ENCODE measurements at regions not wholly inside any gene's neighbourhood (a gene's known extent, or its start where the extent isn't known, plus 50 kb on each side); places are given as distances from the start of the nearest gene placed in this dataset.
"Not testable (repeated sequence)": the region's sequence is repeated elsewhere in the genome, so short reads cannot be mapped to it uniquely, and the experiment has no call there.

GRCh38 chr18:10349561-10349960 lies 104.9 kb upstream of the APCDD1 start:
- WGBS (ENCODE audit: insufficient coverage), result 62% methylated on average over 3 of the region's 4 CpGs
- Histone ChIP-seq H3K9me3 (replicated peaks; ENCODE audit: control insufficient read depth, low read depth, low read length) (no peaks in the 10 kb centered on the region), H3K4me3 (ENCODE audit: low read length) (no peak overlapping the region), H3K4me1 (ENCODE audit: control insufficient read depth, insufficient read depth, low read length) (peaks cover 15% of the 10 kb centered on the region), H3K36me3 (ENCODE audit: control insufficient read depth, insufficient read depth, low read length) (no peaks in the 10 kb centered on the region), H3K27me3 (ENCODE audit: control insufficient read depth, insufficient read depth, low read length) (no peaks in the 10 kb centered on the region), H3K27ac (ENCODE audit: low read length) (no peak overlapping the region)
- DNase-seq, result no peak

GRCh38 chr18:10350661-10351060 lies 103.8 kb upstream of the APCDD1 start:
- no peak for DNase-seq
- no peaks in the 10 kb centered on the region for H3K27me3 ChIP-seq (ENCODE audit: control insufficient read depth, insufficient read depth, low read length)
- no peak overlapping the region for H3K4me3 ChIP-seq (ENCODE audit: low read length)
- no peak overlapping the region for H3K27ac ChIP-seq (ENCODE audit: low read length)
- WGBS (ENCODE audit: insufficient coverage), result 78% methylated on average over 9 of the region's 10 CpGs
- H3K4me1 ChIP-seq (ENCODE audit: control insufficient read depth, insufficient read depth, low read length), result peaks cover 15% of the 10 kb centered on the region
- no peaks in the 10 kb centered on the region for H3K9me3 ChIP-seq (replicated peaks; ENCODE audit: control insufficient read depth, low read depth, low read length)
- H3K36me3 ChIP-seq (ENCODE audit: control insufficient read depth, insufficient read depth, low read length), result no peaks in the 10 kb centered on the region

GRCh38 chr18:10351219-10351818 lies 103.1 kb upstream of the APCDD1 start:
- no peaks in the 10 kb centered on the region for H3K27me3 ChIP-seq (ENCODE audit: control insufficient read depth, insufficient read depth, low read length)
- no peak overlapping the region for H3K4me3 ChIP-seq (ENCODE audit: low read length)
- H3K4me1 ChIP-seq (ENCODE audit: control insufficient read depth, insufficient read depth, low read length), result peaks cover 15% of the 10 kb centered on the region
- no peak overlapping the region for H3K27ac ChIP-seq (ENCODE audit: low read length)
- no peak for DNase-seq
- no peaks in the 10 kb centered on the region for H3K9me3 ChIP-seq (replicated peaks; ENCODE audit: control insufficient read depth, low read depth, low read length)
- no peaks in the 10 kb centered on the region for H3K36me3 ChIP-seq (ENCODE audit: control insufficient read depth, insufficient read depth, low read length)
- WGBS (ENCODE audit: insufficient coverage), result no CpG with 5 or more reads among the region's 6 CpGs

GRCh38 chr18:10351858-10352257 lies 102.6 kb upstream of the APCDD1 start:
- no peak overlapping the region for H3K27ac ChIP-seq (ENCODE audit: low read length)
- H3K27me3 ChIP-seq (ENCODE audit: control insufficient read depth, insufficient read depth, low read length), result no peaks in the 10 kb centered on the region
- WGBS (ENCODE audit: insufficient coverage), result 100% methylated on average over 2 of the region's 4 CpGs
- no peak overlapping the region for H3K4me3 ChIP-seq (ENCODE audit: low read length)
- peaks cover 15% of the 10 kb centered on the region for H3K4me1 ChIP-seq (ENCODE audit: control insufficient read depth, insufficient read depth, low read length)
- no peak for DNase-seq
- H3K36me3 ChIP-seq (ENCODE audit: control insufficient read depth, insufficient read depth, low read length), result no peaks in the 10 kb centered on the region
- no peaks in the 10 kb centered on the region for H3K9me3 ChIP-seq (replicated peaks; ENCODE audit: control insufficient read depth, low read depth, low read length)

DNA sequence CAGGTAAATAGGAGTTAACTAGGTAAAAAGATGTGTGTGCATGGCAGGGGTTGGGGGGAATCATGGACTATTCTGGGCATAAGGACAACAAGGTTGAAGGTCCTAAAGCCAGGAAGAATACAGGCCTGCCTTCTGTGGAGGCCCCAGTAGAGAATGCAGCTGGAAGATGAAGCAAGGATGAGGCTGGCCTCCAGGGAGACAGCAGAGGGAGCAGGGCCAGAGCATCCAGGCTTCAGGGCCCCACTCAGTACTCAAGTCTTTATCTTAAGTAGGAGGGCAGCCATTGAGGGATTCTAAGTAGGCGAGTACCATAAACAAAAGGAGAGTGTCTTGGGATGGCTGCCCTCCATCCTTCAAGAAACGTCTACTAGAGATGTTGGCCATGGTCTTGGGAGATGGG lies 101.8 kb upstream of the APCDD1 start:
- peaks cover 15% of the 10 kb centered on the region for H3K4me1 ChIP-seq (ENCODE audit: control insufficient read depth, insufficient read depth, low read length)
- no peaks in the 10 kb centered on the region for H3K9me3 ChIP-seq (replicated peaks; ENCODE audit: control insufficient read depth, low read depth, low read length)
- no peaks in the 10 kb centered on the region for H3K27me3 ChIP-seq (ENCODE audit: control insufficient read depth, insufficient read depth, low read length)
- DNase-seq, result no peak
- H3K4me3 ChIP-seq (ENCODE audit: low read length), result no peak overlapping the region
- H3K36me3 ChIP-seq (ENCODE audit: control insufficient read depth, insufficient read depth, low read length), result no peaks in the 10 kb centered on the region
- 94% methylated on average over 2 of the region's 2 CpGs for WGBS (ENCODE audit: insufficient coverage)
- no peak overlapping the region for H3K27ac ChIP-seq (ENCODE audit: low read length)

GRCh38 chr18:10353791-10354190 lies 100.6 kb upstream of the APCDD1 start:
- no peaks in the 10 kb centered on the region for H3K36me3 ChIP-seq (ENCODE audit: control insufficient read depth, insufficient read depth, low read length)
- H3K27ac ChIP-seq (ENCODE audit: low read length), result no peak overlapping the region
- H3K9me3 ChIP-seq (replicated peaks; ENCODE audit: control insufficient read depth, low read depth, low read length), result no peaks in the 10 kb centered on the region
- H3K27me3 ChIP-seq (ENCODE audit: control insufficient read depth, insufficient read depth, low read length), result no peaks in the 10 kb centered on the region
- peaks cover 15% of the 10 kb centered on the region for H3K4me1 ChIP-seq (ENCODE audit: control insufficient read depth, insufficient read depth, low read length)
- no peak for DNase-seq
- no CpG with 5 or more reads among the region's 2 CpGs for WGBS (ENCODE audit: insufficient coverage)
- H3K4me3 ChIP-seq (ENCODE audit: low read length), result no peak overlapping the region

GRCh38 chr18:10354241-10354811 lies 100.1 kb upstream of the APCDD1 start:
- no peak for DNase-seq
- Histone ChIP-seq H3K4me3 (ENCODE audit: low read length) (no peak overlapping the region), H3K4me1 (ENCODE audit: control insufficient read depth, insufficient read depth, low read length) (peaks cover 15% of the 10 kb centered on the region), H3K36me3 (ENCODE audit: control insufficient read depth, insufficient read depth, low read length) (no peaks in the 10 kb centered on the region), H3K27ac (ENCODE audit: low read length) (no peak overlapping the region), H3K27me3 (ENCODE audit: control insufficient read depth, insufficient read depth, low read length) (no peaks in the 10 kb centered on the region), H3K9me3 (replicated peaks; ENCODE audit: control insufficient read depth, low read depth, low read length) (no peaks in the 10 kb centered on the region)
- no CpG with 5 or more reads among the region's 1 CpG for WGBS (ENCODE audit: insufficient coverage)

- no peak overlapping the region for H3K4me3 ChIP-seq (ENCODE audit: low read length)
- H3K27me3 ChIP-seq (ENCODE audit: control insufficient read depth, insufficient read depth, low read length), result no peaks in the 10 kb centered on the region
- DNase-seq, result no peak
- no CpG with 5 or more reads among the region's 1 CpG for WGBS (ENCODE audit: insufficient coverage)
- H3K36me3 ChIP-seq (ENCODE audit: control insufficient read depth, insufficient read depth, low read length), result no peaks in the 10 kb centered on the region
- H3K4me1 ChIP-seq (ENCODE audit: control insufficient read depth, insufficient read depth, low read length), result peaks cover 15% of the 10 kb centered on the region
- no peak overlapping the region for H3K27ac ChIP-seq (ENCODE audit: low read length)
- no peaks in the 10 kb centered on the region for H3K9me3 ChIP-seq (replicated peaks; ENCODE audit: control insufficient read depth, low read depth, low read length)
Observed at GRCh38 chr18:10354890-10355289, 99.5 kb upstream of the APCDD1 start.

DNA sequence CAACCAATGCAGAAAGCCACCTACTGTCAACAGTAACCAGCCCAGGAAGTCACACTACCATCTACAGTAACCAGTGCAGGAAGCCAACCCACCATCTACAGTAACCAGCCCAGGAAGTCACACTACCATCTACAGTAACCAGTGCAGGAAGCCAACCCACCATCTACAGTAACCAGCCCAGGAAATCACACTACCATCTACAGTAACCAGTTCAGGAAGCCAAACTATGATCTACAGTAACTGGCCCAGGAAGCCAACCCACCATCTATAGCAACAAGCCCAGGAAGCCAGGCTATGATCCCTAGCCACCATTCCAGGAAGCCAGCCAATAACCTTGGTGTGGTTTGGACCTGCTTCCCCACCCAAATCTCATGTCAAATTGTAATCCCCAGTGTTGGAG lies 97.4 kb upstream of the APCDD1 start:
- H3K4me1 ChIP-seq (ENCODE audit: control insufficient read depth, insufficient read depth, low read length); H3K9me3 ChIP-seq (replicated peaks; ENCODE audit: control insufficient read depth, low read depth, low read length); H3K27ac ChIP-seq (ENCODE audit: low read length); H3K4me3 ChIP-seq (ENCODE audit: low read length); DNase-seq; H3K27me3 ChIP-seq (ENCODE audit: control insufficient read depth, insufficient read depth, low read length); H3K36me3 ChIP-seq (ENCODE audit: control insufficient read depth, insufficient read depth, low read length): not testable (repeated sequence)

DNA sequence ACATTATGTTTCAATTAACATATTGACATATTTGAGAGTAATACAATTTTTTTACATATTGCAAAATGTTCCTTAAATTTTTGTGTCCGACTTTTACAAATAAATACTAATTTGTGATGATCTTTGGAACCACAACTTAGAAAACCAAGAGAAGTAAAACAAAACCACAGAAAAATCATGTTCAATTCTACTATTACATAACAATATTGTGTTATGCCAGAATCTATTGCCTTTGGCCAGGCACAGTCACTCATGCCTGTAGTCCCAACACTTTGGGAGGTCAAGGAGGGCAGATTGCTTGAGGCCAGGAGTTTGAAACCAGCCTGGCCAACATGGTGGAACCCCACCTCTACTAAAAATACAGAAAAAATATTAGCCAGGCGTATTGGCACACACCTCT lies 92.8 kb upstream of the APCDD1 start:
- no CpG with 5 or more reads among the region's 2 CpGs for WGBS (ENCODE audit: insufficient coverage)
- Histone ChIP-seq H3K27ac (ENCODE audit: low read length) (no peak overlapping the region), H3K4me1 (ENCODE audit: control insufficient read depth, insufficient read depth, low read length) (no peaks in the 10 kb centered on the region), H3K36me3 (ENCODE audit: control insufficient read depth, insufficient read depth, low read length) (no peaks in the 10 kb centered on the region), H3K4me3 (ENCODE audit: low read length) (no peak overlapping the region), H3K9me3 (replicated peaks; ENCODE audit: control insufficient read depth, low read depth, low read length) (peaks cover 9% of the 10 kb centered on the region), H3K27me3 (ENCODE audit: control insufficient read depth, insufficient read depth, low read length) (no peaks in the 10 kb centered on the region)
- DNase-seq, result no peak

GRCh38 chr18:10365021-10365500 lies 89.4 kb upstream of the APCDD1 start:
- WGBS (ENCODE audit: insufficient coverage), result 71% methylated on average over 1 of the region's 1 CpG
- Histone ChIP-seq H3K4me1 (ENCODE audit: control insufficient read depth, insufficient read depth, low read length) (peaks cover 8% of the 10 kb centered on the region), H3K36me3 (ENCODE audit: control insufficient read depth, insufficient read depth, low read length) (no peaks in the 10 kb centered on the region), H3K4me3 (ENCODE audit: low read length) (no peak overlapping the region), H3K27ac (ENCODE audit: low read length) (no peak overlapping the region), H3K9me3 (replicated peaks; ENCODE audit: control insufficient read depth, low read depth, low read length) (peaks cover 9% of the 10 kb centered on the region), H3K27me3 (ENCODE audit: control insufficient read depth, insufficient read depth, low read length) (peaks cover 2% of the 10 kb centered on the region)
- DNase-seq, result no peak
